HG03571 (cell line): ENCODE measurements at regions not wholly inside any gene's neighbourhood (a gene's known extent, or its start where the extent isn't known, plus 50 kb on each side); places are given as distances from the start of the nearest gene placed in this dataset.
"Not testable (repeated sequence)": the region's sequence is repeated elsewhere in the genome, so short reads cannot be mapped to it uniquely, and the experiment has no call there.

Experiments used
- ATAC-seq: cut with Tn5 transposase; IDR thresholded peaks from one replicate; pipeline ENCODE4 v1.9.1; 2021; ENCODE audit not compliant: unreplicated experiment

DNA sequence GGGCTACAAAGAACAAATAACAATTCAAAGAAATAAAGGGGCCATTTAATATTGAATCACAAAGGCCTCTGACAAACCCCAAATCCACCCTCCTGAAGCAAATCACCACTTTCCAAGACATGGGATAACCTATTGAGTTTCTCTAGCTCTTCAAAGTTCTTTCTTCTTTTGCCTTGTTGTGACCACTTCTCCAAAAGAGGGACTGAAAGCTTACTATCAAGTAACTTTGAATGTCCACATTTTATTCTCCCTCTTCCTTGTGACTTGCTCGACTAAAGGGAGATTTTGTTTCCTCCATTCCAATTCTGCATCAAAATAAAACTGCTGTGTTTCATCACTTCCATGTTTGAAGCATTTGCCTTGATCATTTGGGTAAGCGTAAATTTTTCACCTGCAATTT lies 166.6 kb upstream of the SLC7A11 start:
- ATAC-seq: no peak

DNA sequence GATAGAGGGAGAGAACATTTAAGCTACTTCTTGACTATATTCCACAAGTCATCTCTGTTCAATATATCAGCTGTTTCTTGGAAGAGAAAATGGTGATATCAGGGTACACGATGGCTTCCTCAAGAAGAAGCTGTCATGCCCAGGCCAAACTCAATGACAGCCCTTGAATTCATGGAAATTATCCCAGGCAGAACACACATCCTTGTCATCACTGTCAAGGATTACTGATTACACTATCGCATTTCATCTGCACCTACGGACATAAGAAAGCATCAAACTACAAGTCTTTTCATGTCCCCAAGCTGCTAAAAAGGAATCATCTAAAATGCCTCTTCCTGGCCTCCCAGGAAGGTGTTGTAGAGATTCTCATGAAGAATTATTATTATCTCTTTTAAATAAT lies 165.2 kb upstream of the SLC7A11 start:
- ATAC-seq: no peak

DNA sequence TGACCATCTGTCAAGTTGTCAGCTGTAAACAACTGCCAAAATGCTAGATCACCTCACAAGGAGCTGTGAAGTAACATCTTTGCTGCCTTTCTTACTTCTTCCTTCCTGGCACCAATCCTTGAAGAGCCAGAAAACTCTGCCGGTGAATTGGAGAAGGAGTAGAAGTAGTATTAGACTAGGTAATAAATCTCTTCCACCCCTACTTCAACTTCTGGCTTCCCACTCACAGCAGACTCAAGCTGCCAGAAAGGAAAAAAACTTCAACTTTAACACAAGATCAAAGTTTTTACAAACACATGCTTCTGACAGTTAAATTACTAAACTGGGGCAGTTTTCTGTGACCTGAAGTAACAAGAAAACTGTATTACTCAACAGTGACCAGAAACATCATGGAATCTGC lies 164.7 kb upstream of the SLC7A11 start:
- no peak for ATAC-seq

DNA sequence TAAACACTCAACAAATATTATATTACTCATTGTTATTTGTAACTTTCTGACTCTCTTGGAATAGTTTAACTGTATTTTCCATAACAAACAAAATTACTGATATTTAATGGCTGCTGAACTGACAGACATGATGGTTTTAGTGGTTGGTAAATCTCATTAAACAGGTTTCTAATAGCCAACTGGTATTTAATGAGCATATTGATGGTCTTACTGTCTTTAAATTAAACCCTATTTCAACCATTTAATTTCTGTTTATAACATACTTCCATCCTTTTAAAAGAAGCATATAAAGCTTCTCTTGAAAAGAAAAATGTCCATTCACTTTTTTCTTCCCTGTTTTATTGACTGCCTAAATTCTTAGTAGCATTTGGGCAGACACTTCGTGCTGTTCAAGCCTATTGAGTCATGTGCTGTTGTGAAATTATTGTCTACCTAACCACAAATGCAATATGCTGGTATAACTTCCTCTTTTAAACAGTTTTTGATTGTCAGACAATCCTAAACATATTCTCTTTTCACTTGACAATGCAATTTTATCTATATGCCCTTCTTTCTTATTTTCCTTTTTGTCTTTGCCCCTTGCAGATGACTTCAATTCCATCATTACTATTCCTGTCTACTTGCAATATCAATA lies 163.9 kb upstream of the SLC7A11 start:
- peak; percentile 72 for ATAC-seq

DNA sequence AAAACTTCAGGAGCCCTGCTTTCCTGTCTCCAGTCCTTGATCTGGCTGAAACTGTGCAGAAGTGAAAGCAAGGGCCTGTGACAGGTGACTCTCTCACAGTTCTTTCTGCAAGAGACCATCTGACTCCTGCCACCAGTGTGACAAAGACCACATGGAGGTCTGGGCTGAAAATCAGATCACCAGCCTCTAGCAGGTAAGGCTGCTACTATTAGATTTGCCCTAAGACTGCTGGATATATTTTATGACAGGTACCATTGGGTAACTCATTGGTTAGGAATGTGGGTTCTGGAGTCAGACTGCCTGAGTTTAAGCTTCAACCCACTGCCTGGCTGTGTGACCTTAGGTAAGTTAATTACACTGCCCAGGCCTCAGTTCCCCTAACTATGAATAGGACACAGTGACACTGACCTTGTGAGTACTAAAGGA lies 163.3 kb upstream of the SLC7A11 start:
- peak; percentile 69 for ATAC-seq

DNA sequence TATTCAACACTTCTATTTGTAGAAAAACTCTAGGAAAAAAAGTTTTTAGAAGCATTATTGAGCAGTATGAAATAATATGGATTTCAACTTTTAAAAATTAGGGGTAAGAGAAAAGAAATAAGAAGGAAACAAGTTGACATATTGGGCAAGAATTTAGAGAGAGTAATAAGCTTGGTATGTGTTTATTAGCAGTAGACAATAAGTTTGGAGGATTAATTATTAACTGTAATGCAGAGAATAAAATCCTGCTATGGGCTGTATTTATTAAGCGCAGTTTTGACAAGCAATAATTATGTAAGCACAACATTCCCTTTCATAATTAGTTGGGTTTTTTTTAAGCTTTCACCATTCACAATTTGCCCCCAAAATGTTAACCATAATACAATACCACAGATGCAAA lies 162.7 kb upstream of the SLC7A11 start:
- no peak for ATAC-seq

DNA sequence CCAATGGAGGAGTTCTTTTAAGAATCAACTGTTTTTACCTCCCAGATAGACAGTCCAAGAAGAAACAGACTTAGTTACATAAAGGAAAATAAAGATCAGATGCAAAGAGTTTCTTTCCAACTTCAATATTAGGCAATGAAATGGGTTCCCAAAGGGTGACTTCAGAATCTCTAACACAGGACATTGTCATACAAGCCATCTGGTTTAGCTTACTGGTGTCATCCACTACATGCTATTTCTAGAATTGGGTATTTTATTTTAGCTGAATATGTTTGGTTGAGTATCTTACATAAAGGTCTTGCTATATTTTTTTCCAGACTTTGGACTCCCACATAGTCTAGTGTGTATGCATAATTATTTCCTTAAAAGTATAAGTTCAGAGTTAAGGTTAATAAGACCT lies 162.1 kb upstream of the SLC7A11 start:
- ATAC-seq: no peak

DNA sequence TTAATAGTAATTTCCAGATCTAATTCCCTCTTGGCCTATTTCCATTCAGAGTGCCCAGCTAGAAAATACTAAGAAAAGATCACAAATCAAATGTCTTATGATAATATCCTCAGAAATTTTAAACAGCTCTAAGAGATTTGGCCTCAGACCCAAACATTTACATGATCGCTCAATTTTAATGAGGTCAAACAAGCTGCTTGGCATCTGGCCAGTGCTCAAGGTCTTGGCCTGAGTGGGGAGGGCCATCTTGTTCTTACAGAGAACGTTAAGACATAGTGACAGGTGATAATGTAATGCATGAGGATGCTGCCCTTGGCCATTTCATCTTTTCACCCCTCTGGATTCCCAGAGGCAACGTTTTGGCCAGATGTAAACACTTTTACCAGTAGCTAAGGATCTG lies 159.2 kb upstream of the SLC7A11 start:
- no peak for ATAC-seq

DNA sequence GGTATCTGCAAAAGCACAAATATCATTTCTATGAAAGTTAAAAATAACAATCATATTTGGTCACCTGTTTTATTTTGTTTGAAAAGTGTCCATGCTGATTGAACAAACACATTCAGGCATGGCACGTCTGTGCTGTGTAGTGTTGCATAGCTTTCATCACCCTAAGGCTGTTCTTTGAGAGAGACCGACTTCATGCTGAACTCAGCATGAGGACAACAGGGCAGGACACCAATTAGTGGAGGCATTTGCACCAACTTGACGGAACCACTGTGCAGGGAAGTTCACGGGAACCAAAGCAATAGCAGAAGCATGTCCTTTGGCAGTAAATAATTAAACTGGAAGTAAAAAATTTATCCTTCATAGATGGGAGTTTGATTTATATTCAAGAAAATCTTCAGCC lies 158.4 kb upstream of the SLC7A11 start:
- ATAC-seq: no peak

DNA sequence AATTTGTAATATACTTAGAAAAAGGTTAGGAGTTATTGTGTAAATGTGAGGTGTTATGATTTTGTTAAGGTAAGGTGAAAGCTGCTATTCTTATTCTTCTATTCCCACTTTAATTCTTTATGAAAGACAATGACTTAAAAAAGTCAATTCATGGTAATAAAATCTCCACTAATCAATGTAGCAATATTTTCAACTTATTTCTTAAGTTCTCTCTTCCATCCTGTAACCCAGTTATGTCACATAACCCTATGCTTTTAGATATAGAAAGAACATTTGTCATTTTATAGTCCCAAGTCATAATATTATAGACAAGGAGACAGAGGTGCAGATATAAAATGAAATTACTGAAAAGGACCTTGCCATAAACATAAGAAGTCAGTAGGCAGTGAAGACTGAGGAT lies 157.9 kb upstream of the SLC7A11 start:
- no peak for ATAC-seq

DNA sequence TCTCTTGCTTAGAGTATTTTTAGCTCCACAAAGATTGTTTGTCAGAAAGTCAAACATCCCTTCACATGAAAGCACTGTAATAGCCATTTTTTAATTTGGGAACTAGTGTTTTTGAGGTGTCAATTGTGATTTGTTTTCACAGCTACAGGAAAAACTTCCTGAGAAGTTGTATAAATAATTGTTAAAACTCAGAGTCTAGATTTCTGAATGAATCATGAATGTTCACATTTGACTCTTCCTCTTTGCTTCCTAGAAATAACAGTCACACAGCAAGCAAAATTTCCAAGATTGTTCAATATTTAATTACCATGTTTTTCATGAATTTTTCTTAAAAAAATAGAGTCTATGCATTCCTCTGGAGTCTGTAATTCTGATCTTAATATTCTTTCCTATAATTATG lies 156.9 kb upstream of the SLC7A11 start:
- no peak for ATAC-seq

DNA sequence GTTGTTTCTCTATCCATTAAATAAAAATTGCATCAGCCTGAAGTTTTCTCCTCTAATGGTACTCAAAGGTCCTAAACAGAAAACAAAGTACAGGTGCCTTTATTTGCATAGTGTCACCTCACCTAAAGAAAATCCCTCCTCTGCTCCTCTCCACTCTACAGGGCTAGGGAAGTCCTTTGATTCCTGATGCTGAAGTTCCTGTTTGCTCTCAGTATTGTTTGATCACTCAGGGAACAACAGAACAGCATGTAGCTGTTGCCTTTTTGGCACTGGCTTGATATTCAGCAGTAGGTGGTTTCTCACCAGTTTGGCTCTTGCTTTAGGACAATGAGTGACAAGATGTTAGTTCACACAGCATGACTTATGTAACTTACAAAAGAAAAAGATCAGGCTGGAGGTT lies 156.2 kb upstream of the SLC7A11 start:
- ATAC-seq: no peak

DNA sequence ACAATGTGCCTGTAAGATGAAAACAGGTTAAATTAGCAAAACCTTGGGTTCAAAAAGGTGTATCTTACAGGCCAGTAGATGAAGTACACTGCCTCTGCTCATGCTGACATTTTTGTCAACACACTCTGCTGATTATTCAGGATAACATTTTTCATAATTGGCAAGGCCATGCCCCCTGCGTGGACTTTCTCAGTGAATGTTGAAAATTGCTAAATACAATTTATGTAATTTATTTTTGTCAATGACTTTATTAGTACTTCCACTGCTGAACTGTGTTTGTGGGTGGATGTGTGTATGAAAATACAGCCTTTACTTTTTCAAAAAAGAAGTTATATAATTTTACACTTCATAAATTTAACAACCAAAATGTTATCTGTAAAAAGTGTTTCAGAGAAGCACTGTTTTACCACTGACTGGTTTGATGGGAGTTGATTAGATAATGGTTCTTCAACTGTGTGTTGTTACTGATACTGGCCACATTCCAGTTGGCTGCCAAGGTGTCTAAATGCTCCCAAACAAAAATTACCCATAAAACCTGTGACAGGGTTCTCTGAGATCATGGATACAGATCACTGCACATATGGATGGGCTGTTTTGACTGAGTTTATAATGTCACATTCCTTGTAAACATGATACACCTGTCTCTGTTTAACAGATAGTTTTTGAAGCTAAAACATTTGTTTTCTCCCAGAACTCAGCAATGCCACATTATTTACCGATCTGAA lies 151.9 kb upstream of the SLC7A11 start:
- no peak for ATAC-seq

DNA sequence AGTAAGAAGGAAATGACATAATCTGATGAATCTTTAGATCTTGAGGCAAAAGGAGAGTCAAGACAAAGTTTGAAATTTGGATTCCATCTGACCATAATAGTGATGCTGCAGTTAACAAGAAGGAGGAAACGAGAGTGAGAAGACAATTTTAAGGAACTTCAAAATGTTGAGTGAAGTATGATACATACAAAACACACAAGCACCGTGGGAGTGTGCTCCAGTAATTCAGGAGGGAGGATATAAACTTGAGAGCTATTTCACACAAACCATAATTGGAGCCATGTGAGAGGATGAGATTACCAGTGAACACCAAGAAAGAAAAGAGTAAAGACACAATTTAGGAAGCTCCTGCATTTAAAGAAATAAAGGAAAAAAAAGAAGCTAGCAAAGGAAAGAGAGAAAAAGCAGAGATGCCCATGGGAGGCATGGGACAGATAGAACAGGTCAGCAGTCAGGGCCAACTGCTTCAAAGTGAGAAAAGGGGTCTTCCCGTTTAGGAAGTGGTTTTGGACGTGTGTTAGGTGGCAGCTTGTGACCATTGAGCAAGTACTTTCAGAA lies 150.7 kb upstream of the SLC7A11 start:
- peak; percentile 58 for ATAC-seq

DNA sequence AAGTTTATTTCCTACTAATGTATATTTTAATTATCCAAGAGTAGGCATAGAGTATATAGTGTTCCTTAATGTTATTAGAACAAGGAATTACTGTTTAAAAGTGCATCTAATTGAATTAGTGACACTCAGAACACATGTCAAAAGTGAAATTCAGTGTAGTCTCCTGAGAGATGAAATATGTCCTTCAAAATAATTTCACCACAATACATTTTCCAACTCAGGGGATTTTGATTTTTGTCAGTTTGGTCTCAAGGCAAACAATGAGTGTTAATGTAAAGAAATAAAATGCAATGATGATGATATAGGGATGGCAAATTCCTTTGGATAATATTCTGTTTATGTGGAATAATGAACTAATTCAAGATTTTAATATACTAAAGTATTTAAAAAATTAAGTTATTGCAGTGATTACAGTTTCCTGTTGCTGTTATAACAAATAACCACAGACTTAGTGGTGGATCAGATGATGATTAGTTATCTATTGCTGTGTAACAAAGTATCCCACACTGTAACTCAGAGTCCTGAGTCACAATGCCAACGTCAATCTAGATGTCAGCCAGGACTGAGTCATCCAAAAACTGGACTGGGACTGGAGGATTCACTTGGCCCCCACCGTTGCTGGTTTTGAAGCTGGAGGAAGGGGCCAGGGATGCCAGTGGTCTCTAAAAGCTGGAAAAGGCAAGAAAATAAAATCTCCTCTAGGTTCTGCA lies 148.0 kb upstream of the SLC7A11 start:
- no peak for ATAC-seq

DNA sequence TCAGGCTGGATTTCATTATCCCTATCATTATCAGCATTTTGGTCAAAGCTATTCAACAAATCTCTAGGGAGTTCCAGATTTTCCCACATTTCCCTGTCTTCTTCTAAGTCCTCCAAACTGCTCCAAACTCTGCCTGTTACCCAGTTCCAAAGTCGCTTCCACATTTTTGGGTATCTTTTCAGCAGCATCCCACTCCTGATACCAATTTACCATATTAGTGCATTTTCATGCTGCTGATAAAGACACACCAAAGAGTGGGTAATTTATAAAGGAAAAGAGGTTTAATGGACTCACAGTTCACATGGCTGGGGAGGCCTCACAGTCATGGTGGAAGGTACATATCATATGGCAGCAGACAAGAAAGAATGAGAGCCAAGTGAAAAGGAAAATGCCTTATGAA lies 132.8 kb upstream of the SLC7A11 start:
- ATAC-seq: no peak

DNA sequence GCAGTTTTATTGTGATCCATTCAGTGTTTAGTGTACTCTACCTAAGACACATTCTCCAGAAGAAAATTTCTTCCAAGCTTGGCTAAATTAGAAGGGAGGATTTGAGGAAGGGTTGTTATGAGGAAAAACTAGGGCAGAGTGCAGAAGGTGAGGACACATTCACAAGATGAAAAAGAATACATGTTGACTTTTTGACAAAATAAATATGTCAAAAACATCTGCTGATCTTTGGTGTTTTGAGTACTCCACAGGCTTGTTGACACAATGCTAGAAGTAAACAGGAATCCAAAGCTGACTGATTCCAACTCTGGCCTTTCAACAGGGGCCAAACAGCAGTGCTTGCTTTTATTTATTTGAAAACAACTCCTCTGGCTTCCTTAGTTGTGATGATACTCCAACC lies 125.8 kb upstream of the SLC7A11 start:
- ATAC-seq: no peak

DNA sequence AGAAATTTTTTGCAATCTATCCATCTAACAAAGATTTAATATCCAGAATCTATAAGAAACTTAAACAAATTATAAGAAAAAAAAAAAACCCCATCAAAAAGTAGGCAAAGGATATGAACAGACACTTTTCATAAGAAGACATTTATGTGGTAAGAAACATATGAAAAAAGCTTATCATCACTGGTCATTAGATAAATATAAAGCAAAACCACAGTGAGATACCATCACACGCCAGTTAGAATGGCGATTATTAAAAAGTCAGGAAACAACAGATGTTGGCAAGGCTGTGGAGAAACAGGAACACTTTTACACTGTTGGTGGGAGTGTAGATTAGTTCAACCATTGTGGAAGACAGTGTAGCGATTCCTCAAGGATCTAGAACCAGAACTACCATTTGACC lies 110.3 kb upstream of the SLC7A11 start:
- not testable (repeated sequence) for ATAC-seq

DNA sequence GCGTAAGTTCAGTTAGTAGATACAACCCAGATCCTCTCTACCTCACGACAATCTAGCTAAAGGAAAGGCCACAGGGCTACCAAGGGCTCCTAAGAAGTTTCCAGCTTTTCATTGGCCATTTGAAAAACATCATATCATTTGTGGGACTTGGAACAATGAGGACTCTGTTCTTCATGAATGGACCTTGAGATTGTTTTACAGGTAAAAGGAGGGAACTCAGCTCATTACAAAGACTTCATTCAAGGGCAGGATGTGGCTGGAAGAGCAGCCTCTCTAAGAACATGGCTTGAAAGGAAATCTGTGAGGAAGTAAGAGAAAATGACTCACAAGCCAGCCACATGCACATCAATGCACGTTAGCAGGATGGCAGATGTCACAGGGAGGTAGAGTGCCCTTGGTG lies 105.9 kb upstream of the SLC7A11 start:
- ATAC-seq: peak; percentile 67

DNA sequence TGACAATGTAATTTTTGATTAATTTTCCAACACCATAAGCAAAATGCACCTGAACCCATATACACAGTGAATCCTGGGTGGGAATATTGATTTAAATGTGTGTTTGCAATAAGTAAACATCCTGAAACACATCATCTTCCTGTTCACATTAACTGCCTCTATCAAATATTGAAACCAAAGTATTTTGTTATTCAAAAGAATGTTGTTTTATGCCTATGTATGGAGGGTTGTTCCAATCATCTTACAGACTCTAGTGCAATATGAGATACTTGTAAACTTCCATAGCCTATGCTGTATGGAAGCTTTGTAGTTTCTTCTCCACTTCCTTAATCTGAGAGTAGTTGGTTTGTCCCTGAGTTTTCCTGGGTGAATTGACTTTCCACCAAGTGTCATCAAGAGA lies 105.4 kb upstream of the SLC7A11 start:
- ATAC-seq: no peak

DNA sequence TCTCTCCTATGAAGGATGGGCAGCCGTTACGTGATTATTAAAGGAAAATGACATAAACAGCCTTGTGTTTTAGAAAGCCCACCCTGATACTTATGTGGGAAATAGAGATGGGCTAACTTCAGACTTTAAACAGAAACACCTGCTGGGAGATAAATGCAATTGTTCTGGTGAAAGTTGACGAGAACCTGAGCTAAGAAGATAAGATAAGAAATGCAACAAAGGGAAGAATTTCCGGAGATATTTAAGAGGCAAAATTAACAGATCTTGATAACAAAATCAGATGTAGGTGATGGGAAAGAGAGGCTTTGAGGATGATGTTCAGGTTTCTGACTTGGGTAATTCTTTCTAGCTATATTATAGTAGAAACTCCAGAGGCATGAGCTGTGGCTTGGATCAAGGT lies 102.7 kb upstream of the SLC7A11 start:
- ATAC-seq: no peak

DNA sequence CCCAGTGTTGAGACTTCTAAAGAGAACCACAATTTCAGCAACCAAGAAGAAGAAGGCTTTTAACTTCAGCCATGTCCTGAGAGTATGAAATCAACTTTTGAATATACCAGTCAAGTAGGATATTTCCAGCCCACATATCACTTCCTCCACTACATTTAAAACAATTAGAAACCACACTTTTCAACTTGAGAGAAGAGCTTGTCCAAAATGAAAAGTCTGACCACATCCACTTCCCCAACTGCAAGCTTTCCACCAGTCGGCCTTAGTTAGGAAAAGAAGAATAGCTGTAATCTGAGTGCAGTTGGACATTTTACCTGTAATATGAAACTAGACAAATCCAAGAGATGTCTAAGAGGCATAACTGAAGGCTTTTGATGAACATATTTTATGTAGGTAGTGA lies 101.9 kb upstream of the SLC7A11 start:
- no peak for ATAC-seq
